ENCODE measurements at regions not wholly inside any gene's neighbourhood (a gene's known extent, or its start where the extent isn't known, plus 50 kb on each side); places are given as distances from the start of the nearest gene placed in this dataset.
A peak's percentile ranks its signal among the peaks of the same experiment; 100 is the strongest.

DNA sequence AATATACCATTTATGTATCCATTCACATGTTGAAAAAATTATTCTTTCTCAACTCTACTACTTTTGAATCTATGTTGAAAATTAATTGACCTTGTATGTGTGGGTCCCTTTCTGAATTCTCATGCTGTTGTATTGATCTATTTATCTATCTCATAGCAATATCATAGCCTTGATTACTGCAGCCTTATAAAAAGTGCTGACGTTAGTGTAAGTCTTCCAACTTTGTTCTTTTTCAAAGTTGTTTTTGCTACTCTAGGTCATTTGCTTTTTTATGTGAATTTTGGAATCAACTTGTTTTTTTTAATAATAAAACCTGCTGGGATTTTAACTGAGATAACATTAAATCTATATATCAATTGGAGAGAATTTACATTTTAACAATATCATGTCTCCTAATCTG is 52.2 kb upstream of the PAX3 start:
- BruUV-seq (replicated peaks): no TSS peak
- H2AFZ ChIP-seq (replicated peaks; ENCODE audit: low read length, poor library complexity): no peak overlapping the region
- TF ChIP-seq ELK1 (IDR thresholded peaks at IDR 0.05; ENCODE audit: borderline replicate concordance, low read depth, low read length) (no peak), RFX5 (IDR thresholded peaks at IDR 0.05; ENCODE audit: low read depth, low read length) (no peak), SMC3 (IDR thresholded peaks at IDR 0.05; ENCODE audit: low read depth, low read length) (no peak), MAZ (IDR thresholded peaks at IDR 0.05; ENCODE audit: borderline replicate concordance, low read depth, low read length) (no peak), NFE2L2 (IDR thresholded peaks at IDR 0.05; ENCODE audit: low read depth, low read length) (no peak), MAFK (IDR thresholded peaks at IDR 0.05; ENCODE audit: low read depth, low read length) (peak; percentile 32)
- TF ChIP-seq, protein P1, sequence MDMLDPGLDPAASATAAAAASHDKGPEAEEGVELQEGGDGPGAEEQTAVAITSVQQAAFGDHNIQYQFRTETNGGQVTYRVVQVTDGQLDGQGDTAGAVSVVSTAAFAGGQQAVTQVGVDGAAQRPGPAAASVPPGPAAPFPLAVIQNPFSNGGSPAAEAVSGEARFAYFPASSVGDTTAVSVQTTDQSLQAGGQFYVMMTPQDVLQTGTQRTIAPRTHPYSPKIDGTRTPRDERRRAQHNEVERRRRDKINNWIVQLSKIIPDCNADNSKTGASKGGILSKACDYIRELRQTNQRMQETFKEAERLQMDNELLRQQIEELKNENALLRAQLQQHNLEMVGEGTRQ (IDR thresholded peaks at IDR 0.05; ENCODE audit: low read depth, low read length): no peak
- dilution Hi-C loops (cut with HindIII; ENCODE audit: low sequenced_read_pairs, unreplicated experiment) (no loop called here), intact Hi-C loops (cut with micrococcal nuclease) (no loop called here), in situ Hi-C loops (cut with MboI; ENCODE audit: low sequenced_read_pairs) (no loop called here)
- WGBS, 2 experiments (ENCODE audit: extremely low coverage in 2 of 2, insufficient read length in 1 of 2): no CpG with 5 or more reads among the region's 1 CpG
- H2BK20ac ChIP-seq (ENCODE audit: low read depth, low read length): no peak overlapping the region
- ATAC-seq (ENCODE audit: low read depth) (no peak), DNase-seq (no peak)
- no peaks in the 10 kb centered on the region for H3K27me3 ChIP-seq (ENCODE audit: control insufficient read depth, insufficient read depth, low read length)
- H3K36me3 ChIP-seq (ENCODE audit: control insufficient read depth, insufficient read depth, low read length): no peaks in the 10 kb centered on the region
- H2BK5ac ChIP-seq (ENCODE audit: low read depth, low read length, poor library complexity, severe bottlenecking): no peak overlapping the region
- no peak overlapping the region for H3K4me3 ChIP-seq (ENCODE audit: insufficient read depth, low read depth, low read length)
- H3K9ac ChIP-seq (ENCODE audit: low read depth, low read length): no peak overlapping the region
- H4K91ac ChIP-seq (ENCODE audit: insufficient read depth, low read depth, low read length): no peak overlapping the region
- H3K56ac ChIP-seq (ENCODE audit: extremely low read depth, insufficient read depth, low read length): no peak overlapping the region
- no peak overlapping the region for H3K23ac ChIP-seq (ENCODE audit: low read depth, low read length)
- H4K20me1 ChIP-seq (ENCODE audit: insufficient read depth, low read length): no peaks in the 10 kb centered on the region
- H3K79me1 ChIP-seq (ENCODE audit: low read depth in 1 of 2, low read length in 2 of 2): no peaks in the 10 kb centered on the region
- no peak overlapping the region for H4K8ac ChIP-seq (ENCODE audit: low read depth in 2 of 2, low read length in 2 of 2)
- ChIA-PET POLR2A (ENCODE audit: unreplicated experiment) (no interaction called here), CTCF (no interaction called here)
- H3K4me1 ChIP-seq (ENCODE audit: control insufficient read depth, insufficient read depth, low read length): no peaks in the 10 kb centered on the region
- H2AK5ac ChIP-seq (ENCODE audit: low read depth, low read length): no peak overlapping the region
- no peak overlapping the region for H3K4me2 ChIP-seq (ENCODE audit: low read depth, low read length)
- no peak overlapping the region for H2AK9ac ChIP-seq (replicated peaks; ENCODE audit: low read depth, low read length, poor library complexity)
- H3K18ac ChIP-seq (ENCODE audit: low read depth, low read length): no peak overlapping the region
- H3K27ac ChIP-seq (ENCODE audit: insufficient read depth, low read length): no peak overlapping the region
- H3K9me3 ChIP-seq (ENCODE audit: control insufficient read depth, insufficient read depth, low read length): no peaks in the 10 kb centered on the region
- no peak overlapping the region for H4K5ac ChIP-seq (ENCODE audit: low read depth, low read length)
- H3K14ac ChIP-seq (replicated peaks; ENCODE audit: low read depth, low read length): no peak overlapping the region
- H2BK15ac ChIP-seq (ENCODE audit: low read depth, low read length): no peak overlapping the region
- H3K4ac ChIP-seq (ENCODE audit: low read depth, low read length): no peak overlapping the region
- H3K9me1 ChIP-seq (ENCODE audit: insufficient read depth, low read length): no peaks in the 10 kb centered on the region
- no peak overlapping the region for H2BK120ac ChIP-seq (ENCODE audit: low read depth, low read length)

All from IMR-90 (cell line).